NCI-H510A (cell line): ENCODE measurements at regions not wholly inside any gene's neighbourhood (a gene's known extent, or its start where the extent isn't known, plus 50 kb on each side); places are given as distances from the start of the nearest gene placed in this dataset.

Experiments used
- DNase-seq: peaks from one replicate; lab custom pipeline; 2025; lab: John Stamatoyannopoulos, UW

DNA sequence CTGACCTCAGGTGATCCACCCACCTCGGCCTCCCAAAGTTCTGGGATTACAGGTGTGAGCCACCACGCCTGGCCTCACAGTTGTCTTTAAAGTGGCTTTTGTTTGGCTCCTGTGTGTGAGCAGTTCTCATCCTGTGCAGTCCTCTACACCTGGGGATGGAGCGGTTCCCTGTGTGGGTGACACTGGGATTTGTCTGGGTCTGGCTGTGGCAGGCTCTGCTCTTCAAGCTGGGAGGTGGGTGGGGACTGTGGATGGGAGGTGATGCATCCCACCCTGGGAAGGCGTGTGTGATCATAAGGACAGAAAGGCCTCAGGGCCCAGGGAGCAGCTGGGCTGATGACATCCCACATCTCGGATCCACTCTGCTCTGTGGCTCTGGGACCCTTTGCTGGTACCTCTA lies 1266.8 kb downstream of the BRD1 start:
- no peak for DNase-seq

DNA sequence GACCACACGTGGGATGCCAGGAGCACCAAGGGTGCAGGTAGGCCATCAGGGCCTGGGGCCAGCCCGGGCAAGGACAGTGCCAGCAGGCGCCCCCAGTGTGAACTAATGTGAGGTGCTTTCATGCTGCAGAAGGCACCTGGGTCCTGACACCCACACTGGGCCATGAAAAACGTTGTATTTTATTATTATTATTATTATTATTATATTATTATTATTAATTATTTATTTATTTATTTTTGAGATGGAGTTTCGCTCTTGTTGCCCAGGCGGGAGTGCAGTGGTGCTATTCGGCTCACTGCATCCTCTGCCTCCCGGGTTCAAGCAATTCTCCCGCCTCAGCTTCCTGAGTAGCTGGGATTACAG lies 1267.3 kb downstream of the BRD1 start:
- no peak for DNase-seq

- DNase-seq = no peak
These were observed 1267.9 kb downstream of the BRD1 start for GRCh38 chr22:48559647-48560388.

DNA sequence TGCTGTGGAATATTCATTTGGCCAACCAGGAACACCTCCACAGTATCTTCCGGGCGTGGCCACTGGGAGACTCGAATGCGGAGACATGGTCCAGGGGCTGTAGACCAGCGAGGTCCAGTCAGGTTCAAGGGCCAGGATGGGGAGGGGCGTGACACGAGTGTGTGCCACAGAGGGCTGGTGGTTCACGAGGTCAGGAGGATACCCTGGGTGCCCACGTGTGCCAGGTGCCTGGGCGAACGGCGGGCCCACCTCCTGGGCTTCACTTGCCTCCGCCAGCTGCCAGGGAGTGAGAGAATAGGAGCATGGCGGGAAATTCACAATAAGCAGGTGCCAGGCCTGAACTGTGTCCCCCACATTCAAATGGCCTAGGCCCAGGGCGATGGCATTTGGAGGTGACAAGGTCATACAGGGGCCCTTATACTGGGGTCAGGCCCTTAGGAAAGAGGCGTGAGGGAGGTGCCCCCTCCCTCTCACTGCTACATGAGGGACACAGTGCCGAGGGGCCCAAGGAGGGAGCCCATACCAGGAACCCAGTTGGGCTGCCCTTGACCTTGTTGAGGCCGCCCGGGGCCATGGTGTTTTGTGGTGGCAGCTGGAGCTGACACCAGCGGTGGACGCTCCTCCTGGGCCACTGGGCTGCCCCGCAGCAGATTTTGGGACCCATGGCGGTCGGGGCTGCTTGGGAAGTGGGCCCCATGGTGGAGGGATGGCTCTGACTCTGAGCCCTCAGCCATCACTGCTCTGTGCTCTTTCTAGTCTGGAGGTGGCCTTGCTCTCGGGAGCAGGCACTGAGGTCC lies 1268.9 kb downstream of the BRD1 start:
- DNase-seq = no peak

DNA sequence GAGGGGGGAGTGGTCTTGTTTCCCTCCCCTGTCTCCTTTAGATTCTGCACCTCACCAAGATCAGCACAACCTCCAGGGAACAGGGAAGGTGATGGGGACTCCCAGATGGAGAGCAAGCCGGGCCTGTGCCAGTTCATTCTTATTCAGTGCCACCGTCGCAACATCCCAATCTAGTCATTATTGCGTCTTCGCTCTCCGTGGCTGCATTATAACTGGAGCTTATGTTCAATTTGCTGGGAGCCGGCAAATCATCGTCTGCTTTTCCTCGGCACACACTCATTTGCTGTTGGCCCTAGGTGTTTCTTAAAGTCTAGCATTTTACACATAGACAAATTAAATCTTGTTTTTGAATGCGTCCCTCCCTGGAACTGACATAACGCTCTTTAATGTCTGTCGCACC lies 1269.7 kb downstream of the BRD1 start:
- no peak for DNase-seq

DNA sequence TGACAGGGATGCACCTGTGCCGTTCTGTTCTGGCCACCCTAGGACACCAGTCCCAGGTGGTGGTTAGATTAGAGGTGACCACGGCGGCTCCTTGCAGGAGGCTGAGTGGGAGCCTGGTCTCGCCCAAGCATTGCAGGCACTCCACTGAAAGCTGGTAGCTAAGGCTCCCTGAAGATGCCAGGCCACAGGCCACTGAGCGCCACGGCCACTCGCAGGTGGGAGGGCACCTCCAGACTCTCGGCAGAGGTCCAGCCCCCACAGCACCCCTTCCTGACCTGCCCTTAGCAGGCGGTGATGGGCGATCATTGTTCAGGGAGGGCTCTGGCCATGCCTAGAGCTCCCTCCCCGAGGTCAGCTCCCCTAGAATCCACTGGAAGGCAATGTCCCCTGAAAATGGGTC lies 1270.2 kb downstream of the BRD1 start:
- no peak for DNase-seq

- no peak for DNase-seq
These were observed 1270.9 kb downstream of the BRD1 start for GRCh38 chr22:48556751-48557150.

- no peak for DNase-seq
These were observed 1271.5 kb downstream of the BRD1 start for GRCh38 chr22:48556222-48556621.

GRCh38 chr22:48555606-48556005 lies 1272.1 kb downstream of the BRD1 start:
- DNase-seq = no peak

DNA sequence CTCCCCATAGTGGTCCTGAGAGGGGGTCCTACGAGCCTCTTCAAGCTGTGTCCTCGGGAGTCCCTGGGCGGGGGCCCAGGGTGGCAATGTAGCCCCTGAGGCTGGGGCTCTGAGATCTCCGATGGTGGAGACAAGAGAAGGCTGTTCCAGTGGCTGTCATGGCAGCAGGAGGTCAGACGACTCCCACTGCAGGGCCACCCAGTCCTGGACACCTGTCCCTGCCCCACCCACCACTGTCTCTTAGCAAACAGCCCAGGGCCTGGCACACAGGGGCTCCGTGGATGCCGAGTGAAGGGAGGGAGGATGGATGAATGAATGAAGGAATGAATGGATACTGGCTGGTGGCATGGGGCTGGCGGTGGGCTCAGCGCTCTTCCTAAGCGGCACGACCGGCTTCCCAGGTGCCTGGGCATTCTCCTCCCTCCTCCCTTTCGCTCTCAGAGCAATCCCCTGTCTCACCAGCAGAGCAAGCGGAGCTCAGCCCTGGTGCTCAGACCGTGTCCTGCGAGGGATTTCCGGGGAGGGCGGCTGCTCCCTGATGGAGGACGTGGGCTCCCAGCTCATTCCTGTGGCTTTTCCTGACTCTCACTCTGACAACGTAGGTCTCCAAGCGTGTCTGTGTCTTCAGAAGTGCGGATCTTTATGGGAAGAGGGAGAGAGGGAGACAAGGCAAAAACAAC lies 1272.6 kb downstream of the BRD1 start:
- peak; percentile 44 for DNase-seq

GRCh38 chr22:48553694-48554308 lies 1273.9 kb downstream of the BRD1 start:
- DNase-seq = no peak

- DNase-seq = no peak
These were observed 1274.6 kb downstream of the BRD1 start for GRCh38 chr22:48553119-48553518.

DNA sequence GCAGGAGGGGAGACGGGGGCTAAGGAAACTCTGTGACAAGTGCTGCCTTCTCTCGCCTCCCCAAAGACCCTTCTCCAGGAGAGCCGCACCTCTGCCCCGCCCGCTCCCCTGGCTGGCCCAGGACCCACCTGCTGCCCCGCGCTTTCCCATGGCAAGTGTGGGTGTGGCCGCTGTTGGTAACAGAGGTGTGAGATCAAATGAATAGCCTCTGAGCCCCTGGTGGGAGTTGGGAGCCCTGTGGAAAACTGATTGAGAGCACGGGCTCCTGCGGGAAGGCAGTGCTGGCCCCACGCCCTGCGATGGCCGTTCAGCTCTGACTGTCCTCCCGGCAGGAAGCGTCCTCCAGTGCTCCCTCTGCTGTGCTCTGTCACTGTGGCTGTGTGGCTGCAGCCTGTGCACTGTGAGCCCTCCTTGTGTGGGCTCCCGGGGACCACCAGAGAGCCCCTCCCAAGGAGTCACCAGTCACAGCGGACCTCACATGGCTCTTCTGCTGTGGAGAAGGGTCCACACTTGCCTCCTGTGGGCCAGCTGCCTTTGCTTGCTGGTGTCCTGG lies 1275.9 kb downstream of the BRD1 start:
- no peak for DNase-seq

DNA sequence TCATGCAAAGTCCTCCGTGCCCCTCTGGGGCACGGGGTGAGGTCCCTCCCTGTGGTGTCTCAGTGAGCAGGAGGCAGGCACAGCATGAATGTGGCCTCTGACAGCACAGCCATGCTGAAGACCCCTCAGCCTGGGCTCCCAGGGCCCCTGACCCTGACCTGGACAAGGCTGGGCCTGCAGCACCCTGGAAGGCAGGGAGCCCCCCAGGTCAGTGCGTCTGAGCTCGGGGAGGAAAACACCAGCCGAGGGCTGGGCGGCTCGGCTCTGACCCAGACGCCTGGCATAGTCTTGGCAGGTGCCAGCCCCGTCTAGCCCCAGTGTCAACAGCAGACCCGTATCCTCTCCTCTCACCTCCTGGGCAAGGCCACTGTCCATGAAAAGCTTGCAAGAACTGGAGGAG lies 1276.6 kb downstream of the BRD1 start:
- no peak for DNase-seq

DNA sequence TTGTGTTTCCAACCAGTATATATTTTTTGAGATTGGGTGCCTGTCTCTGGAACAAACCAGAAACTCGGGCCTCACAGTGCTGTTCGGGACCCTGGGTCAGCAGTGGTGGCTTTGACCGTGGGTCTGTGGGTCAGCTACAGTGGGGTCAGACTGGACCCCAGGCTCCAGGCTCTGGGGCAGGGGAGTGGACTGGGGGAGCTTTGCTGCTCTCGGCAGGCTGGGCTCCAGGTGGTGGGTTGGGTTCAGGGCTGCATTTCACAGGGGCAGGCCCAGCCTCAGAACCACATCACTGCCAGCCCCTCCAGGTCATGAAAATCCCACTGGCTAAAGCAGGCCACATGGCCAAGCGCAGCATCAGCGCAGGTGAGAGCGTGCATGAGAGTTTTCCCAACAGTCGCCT lies 1279.3 kb downstream of the BRD1 start:
- no peak for DNase-seq

DNA sequence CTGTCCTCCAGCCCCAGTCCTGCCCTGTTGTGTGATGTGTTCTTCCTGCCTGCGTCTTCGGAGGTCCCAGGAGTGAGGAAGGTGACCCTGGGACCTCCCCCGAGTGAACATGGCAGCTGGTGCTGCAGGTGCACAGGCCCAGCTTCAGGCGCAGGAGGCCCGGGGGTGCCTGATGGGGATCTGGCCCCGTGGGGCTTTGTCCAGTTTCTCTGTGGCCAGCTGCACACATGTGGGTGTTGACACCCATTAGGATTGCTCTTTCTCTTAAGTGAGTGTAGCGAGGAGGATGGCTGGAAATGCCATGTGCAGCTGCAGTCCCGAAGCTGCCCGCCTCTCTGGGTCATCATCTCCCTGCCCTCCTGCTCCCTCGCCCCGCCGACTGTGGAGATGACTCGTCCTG lies 1279.7 kb downstream of the BRD1 start:
- no peak for DNase-seq

DNA sequence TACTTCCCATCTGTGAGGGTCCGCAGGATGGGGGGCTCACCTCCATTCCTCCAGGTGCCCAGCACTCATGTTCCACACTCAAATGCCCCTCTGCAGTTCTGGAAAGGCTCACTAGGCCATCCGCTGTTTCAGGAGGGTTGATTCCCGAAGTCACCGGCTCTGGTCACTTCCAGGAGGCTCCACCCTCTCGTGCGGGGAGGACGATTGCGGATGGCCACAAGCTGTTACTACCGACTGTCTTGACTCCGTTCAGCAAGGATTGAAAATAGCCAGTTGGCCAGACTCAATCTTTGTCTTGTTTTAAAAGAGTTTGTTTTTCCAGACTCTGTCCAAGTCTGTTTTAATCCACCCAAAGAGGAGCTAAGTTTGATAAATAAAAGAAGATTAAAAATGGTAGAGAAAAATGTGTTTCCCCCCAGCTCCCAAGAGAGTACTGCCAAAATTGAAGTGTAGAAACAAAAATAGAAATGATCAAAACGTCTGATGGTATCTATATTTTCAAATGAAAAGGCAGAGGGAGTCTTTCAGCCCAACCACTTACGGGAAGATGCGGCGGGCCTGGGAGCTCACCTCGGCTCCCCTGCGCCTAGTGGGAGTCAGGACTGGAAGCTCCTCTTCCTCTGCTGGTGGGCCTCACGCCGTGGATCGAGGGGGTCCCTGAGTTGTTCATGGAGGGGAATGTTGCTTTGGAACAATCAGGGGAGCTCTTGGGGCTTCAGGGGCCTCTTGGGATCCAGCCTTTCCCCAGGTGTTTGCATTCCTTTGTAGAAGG lies 1280.8 kb downstream of the BRD1 start:
- DNase-seq = no peak

DNA sequence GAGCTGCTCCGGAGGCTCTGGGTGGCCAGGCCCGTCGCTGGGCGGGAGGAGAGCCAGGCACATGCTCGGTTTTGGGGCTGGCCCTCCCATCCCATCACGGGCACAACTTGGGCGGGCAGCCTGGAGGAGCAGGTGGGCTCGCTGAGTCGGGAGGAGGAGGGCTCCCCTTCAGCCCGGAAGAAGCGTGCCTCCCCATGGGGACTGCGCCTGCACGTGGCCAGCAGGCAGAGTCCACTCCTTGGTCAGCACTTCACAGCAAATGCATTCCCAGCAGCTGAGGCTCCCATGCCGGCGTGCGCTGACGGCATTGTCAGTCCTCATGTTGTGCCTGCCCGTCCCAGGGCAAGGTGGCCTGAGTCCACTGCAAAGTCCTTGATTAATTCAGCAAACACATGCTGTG lies 1281.7 kb downstream of the BRD1 start:
- DNase-seq = no peak

- DNase-seq = no peak
These were observed 1286.1 kb downstream of the BRD1 start for GRCh38 chr22:48541401-48542098.

DNA sequence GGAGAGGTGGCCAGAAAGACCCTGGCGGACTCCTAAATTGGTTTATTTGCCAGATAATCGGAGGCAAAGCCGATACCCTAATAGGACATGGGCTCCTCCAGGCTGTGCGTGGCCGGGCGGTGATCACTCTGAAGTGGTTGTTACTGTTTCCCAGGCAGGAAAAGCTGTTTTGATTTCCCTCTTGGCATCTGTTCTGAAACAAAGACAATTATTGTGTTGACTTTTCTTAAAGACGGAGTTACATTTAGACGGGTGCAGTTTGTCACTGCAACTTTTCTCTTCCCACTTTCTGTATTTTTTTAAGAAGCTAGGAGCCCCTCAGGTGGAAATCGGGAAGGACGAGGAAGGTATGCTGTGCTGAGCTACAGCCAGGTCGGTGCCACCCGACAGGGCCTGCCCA lies 1288.4 kb downstream of the BRD1 start:
- no peak for DNase-seq

GRCh38 chr22:48538291-48538820 lies 1289.3 kb downstream of the BRD1 start:
- no peak for DNase-seq
